Fibroblast of the aortic adventitia (primary cell): ENCODE measurements at regions not wholly inside any gene's neighbourhood (a gene's known extent, or its start where the extent isn't known, plus 50 kb on each side); places are given as distances from the start of the nearest gene placed in this dataset.

Experiments
- DNase-seq: peaks from one replicate; pipeline ENCODE4 v3.0.0-alpha.2; 2010; ENCODE audit warnings: low read depth
- H3K4me3 ChIP-seq: 2 replicates; pipeline ENCODE4 v1.5.1; 2011; ENCODE audit warnings: low read depth, mild to moderate bottlenecking, control low read depth, low read length, moderate library complexity
- CTCF ChIP-seq: IDR thresholded peaks from 2 replicates; pipeline ENCODE4 v1.5.1; 2011; ENCODE audit warnings: mild to moderate bottlenecking, low read length, control low read depth, inconsistent platforms; ENCODE audit not compliant: insufficient read depth

DNA sequence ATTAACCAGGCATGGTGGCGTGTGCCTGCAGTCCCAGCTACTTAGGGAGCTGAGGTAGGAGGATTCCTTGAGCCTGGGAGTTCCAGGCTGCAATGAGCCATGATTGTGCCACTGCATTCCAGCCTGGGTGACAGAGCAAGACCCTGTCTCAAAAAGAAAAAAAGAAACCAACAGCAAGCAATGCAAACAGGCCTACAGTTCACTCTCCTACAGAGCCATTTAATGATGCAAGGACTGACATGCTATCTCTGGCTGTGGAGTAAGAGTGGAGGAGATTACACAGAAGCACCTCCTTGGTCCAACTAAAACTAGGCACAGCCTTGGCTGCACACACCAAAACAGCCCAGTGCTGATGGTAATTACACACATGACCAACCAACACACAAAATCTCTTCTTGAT lies 127.5 kb upstream of the SOD1 start:
- no peak for TF ChIP-seq CTCF
- no peak for DNase-seq

GRCh38 chr21:31530897-31531705 lies 128.4 kb upstream of the SOD1 start:
- TF ChIP-seq CTCF, result no peak
- DNase-seq, result no peak
- no peak overlapping the region for H3K4me3 ChIP-seq

More for the DNA sequence above, 127.5 kb upstream of the SOD1 start:
- H3K4me3 ChIP-seq, result no peak overlapping the region

DNA sequence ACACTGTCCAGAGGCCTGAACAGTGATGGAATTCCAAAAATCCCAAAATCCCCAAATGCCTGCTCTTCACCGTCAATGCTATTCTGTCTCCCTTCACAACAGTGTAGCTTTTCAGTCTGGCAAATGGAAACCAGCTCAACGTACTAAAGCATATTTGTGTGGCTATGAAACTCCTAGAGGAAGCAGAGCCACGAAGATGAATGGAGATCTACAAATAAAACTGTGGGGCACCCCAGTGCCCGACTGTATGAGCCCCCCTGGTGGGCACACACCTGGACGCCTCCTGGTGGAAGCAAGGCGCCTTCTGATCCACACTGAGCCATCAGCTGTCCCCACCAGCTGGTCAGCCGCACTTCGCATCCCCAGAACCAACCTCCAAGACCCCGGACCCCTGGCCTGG lies 129.1 kb upstream of the SOD1 start:
- DNase-seq, result no peak
- TF ChIP-seq CTCF, result no peak
- no peak overlapping the region for H3K4me3 ChIP-seq

GRCh38 chr21:31529406-31529805 lies 130.1 kb upstream of the SOD1 start:
- TF ChIP-seq CTCF, result no peak
- DNase-seq, result no peak
- no peak overlapping the region for H3K4me3 ChIP-seq

- H3K4me3 ChIP-seq, result no peak overlapping the region
- TF ChIP-seq CTCF, result no peak
- no peak for DNase-seq
Measured at GRCh38 chr21:31526040-31526439, 133.5 kb upstream of the SOD1 start.

DNA sequence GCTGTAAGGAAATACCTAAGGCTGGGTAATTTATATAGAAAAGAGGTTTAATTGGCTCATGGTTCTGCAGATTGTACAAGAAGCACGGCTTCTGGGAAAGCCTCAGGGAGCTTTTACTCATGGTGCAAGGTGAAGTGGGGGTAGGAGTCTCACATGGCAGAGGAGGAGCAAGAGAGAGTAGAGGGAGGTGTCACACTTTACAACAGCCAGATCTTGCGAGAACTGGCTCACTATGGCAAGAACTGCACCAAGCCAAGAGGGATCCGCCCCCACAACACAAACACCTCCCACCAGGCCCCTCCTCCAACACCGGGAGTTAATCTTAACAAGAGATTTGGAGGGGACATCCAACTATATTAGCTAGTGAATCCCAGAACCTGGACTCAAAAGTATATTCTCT lies 135.4 kb upstream of the SOD1 start:
- no peak overlapping the region for H3K4me3 ChIP-seq
- TF ChIP-seq CTCF, result no peak
- no peak for DNase-seq

DNA sequence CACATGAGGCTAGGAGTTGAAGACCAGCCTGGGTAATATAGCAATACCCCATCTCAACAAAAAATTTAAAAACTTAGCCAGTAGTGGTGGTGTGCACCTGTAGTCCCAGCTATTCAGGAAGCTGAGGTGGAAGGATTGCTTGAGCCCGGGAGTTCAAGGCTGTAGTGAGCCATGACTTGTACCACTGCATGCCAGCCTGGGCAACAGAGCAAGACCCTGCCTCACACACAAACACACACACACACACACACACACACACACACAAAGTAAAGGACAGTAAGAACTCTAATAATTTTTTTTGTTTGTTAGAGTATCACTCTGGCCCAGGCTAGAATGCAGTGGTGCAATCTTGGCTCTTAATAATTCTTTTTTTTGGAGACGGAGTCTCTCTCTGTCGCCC lies 138.0 kb upstream of the SOD1 start:
- TF ChIP-seq CTCF, result no peak
- H3K4me3 ChIP-seq, result no peak overlapping the region
- no peak for DNase-seq
